Ishikawa (cell line): ENCODE measurements at regions not wholly inside any gene's neighbourhood (a gene's known extent, or its start where the extent isn't known, plus 50 kb on each side); places are given as distances from the start of the nearest gene placed in this dataset.

Source experiments
- CEBPB ChIP-seq: IDR thresholded peaks from 2 replicates; pipeline ENCODE4 v1.6.1; 2012
- CREB1 ChIP-seq: IDR thresholded peaks from 2 replicates; pipeline ENCODE4 v1.6.1; 2012; ENCODE audit warnings: low read depth
- EGR1 ChIP-seq: IDR thresholded peaks from 2 replicates; pipeline ENCODE4 v1.6.1; 2012
- EP300 ChIP-seq: IDR thresholded peaks from 2 replicates; pipeline ENCODE4 v1.6.1; 2012; ENCODE audit warnings: borderline replicate concordance
- FOXM1 ChIP-seq: IDR thresholded peaks from 2 replicates; pipeline ENCODE4 v1.6.1; 2012; ENCODE audit warnings: low read depth, borderline replicate concordance
- NFIC ChIP-seq: IDR thresholded peaks from 2 replicates; pipeline ENCODE4 v1.6.1; 2012
- RAD21 ChIP-seq: IDR thresholded peaks from 2 replicates; pipeline ENCODE4 v1.6.1; 2012; ENCODE audit warnings: low read depth
- TAF1 ChIP-seq: IDR thresholded peaks from 2 replicates; pipeline ENCODE4 v1.6.1; 2012; ENCODE audit warnings: low read depth, mild to moderate bottlenecking
- TCF12 ChIP-seq: IDR thresholded peaks from 2 replicates; pipeline ENCODE4 v1.6.1; 2012; ENCODE audit warnings: low read depth
- TEAD4 ChIP-seq: IDR thresholded peaks from 2 replicates; pipeline ENCODE4 v1.6.1; 2012
- YY1 ChIP-seq: IDR thresholded peaks from 2 replicates; pipeline ENCODE4 v1.6.1; 2012; ENCODE audit warnings: low read depth
- ZBTB7A ChIP-seq: IDR thresholded peaks from 2 replicates; pipeline ENCODE4 v1.6.1; 2012; ENCODE audit warnings: low read depth
- TF ChIP-seq, protein P1 (sequence below): IDR thresholded peaks from 2 replicates; pipeline ENCODE4 v1.6.1; 2012; ENCODE audit warnings: low read depth, mild to moderate bottlenecking
- TF ChIP-seq, protein P2 (sequence below): IDR thresholded peaks from 2 replicates; pipeline ENCODE4 v1.6.1; 2012
- TF ChIP-seq, protein P3 (sequence below): IDR thresholded peaks from 2 replicates; pipeline ENCODE4 v1.6.1; 2012

DNA sequence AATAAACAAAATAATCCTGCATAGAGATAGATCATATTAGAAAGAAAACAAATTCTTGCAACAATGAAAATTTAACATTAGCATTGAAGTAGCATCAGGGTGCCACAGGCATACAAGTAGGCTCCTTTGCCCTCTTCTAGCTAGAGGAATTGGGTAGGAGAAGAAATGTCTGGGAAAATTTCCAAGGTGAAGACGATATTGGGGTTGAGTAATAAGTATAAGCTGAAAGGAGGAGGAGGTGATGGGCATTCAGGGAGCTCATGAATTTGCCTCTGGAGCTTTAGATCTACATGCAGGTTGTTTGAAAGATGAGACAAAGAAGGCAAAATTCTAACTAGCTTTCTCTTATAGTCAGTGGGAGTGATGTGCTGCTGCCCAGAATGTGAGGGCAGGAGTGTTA, 504.9 kb downstream of the CCDC85A start:
- TF ChIP-seq, protein P1, sequence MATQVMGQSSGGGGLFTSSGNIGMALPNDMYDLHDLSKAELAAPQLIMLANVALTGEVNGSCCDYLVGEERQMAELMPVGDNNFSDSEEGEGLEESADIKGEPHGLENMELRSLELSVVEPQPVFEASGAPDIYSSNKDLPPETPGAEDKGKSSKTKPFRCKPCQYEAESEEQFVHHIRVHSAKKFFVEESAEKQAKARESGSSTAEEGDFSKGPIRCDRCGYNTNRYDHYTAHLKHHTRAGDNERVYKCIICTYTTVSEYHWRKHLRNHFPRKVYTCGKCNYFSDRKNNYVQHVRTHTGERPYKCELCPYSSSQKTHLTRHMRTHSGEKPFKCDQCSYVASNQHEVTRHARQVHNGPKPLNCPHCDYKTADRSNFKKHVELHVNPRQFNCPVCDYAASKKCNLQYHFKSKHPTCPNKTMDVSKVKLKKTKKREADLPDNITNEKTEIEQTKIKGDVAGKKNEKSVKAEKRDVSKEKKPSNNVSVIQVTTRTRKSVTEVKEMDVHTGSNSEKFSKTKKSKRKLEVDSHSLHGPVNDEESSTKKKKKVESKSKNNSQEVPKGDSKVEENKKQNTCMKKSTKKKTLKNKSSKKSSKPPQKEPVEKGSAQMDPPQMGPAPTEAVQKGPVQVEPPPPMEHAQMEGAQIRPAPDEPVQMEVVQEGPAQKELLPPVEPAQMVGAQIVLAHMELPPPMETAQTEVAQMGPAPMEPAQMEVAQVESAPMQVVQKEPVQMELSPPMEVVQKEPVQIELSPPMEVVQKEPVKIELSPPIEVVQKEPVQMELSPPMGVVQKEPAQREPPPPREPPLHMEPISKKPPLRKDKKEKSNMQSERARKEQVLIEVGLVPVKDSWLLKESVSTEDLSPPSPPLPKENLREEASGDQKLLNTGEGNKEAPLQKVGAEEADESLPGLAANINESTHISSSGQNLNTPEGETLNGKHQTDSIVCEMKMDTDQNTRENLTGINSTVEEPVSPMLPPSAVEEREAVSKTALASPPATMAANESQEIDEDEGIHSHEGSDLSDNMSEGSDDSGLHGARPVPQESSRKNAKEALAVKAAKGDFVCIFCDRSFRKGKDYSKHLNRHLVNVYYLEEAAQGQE: no peak
- TF ChIP-seq TCF12 (no peak), YY1 (no peak), CEBPB (no peak), CREB1 (no peak), TEAD4 (no peak), NFIC (no peak), FOXM1 (no peak), ZBTB7A (no peak), TAF1 (no peak), RAD21 (no peak), EGR1 (no peak), EP300 (no peak)
- TF ChIP-seq, protein P2, sequence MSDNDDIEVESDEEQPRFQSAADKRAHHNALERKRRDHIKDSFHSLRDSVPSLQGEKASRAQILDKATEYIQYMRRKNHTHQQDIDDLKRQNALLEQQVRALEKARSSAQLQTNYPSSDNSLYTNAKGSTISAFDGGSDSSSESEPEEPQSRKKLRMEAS: no peak
- TF ChIP-seq, protein P3, sequence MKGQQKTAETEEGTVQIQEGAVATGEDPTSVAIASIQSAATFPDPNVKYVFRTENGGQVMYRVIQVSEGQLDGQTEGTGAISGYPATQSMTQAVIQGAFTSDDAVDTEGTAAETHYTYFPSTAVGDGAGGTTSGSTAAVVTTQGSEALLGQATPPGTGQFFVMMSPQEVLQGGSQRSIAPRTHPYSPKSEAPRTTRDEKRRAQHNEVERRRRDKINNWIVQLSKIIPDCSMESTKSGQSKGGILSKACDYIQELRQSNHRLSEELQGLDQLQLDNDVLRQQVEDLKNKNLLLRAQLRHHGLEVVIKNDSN: no peak

DNA sequence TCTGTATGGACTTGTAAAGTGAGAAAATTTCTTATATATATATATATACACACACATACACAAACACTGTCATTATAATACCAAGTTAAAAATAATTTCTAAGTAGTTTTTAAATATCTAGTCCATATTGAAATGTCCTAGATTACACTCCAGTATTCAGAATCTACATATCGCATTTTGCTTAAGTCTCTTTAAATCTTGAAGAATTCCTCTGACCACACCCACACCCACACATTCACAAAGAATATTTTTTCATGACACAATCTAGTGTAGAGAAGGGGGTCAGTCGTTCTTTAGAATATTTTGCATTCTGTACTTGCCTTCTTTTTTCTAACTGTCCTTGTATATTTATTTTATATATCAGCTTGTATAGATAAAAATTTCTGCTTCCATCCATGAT, 509.7 kb downstream of the CCDC85A start:
- TF ChIP-seq TEAD4 (no peak), ZBTB7A (no peak), EGR1 (no peak), FOXM1 (no peak), NFIC (no peak), YY1 (no peak), CEBPB (no peak), TCF12 (no peak), RAD21 (no peak), CREB1 (no peak), TAF1 (no peak)
- TF ChIP-seq, protein P1: no peak
- TF ChIP-seq, protein P2: no peak

DNA sequence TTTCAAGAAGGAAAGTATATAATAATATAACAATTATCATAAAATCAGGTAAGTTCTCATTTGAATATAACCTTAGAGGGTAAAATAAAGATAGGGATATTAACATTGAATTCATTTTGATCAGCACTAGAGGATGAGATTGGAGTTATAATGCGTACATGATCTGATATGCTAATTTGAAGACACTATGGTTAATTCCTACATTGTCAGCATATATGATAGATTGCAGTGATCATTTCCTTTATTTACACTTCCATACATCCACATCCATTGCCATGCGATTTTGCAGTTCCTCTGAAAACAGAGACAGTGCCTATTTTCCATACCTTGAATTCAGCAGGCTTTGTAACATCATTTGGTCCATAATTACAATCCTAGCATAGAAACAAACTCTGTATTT, 519.2 kb downstream of the CCDC85A start:
- no peak for TF ChIP-seq RAD21
- no peak for TF ChIP-seq ZBTB7A
- TF ChIP-seq TEAD4: no peak
- no peak for TF ChIP-seq EGR1
- TF ChIP-seq EP300: no peak
- TF ChIP-seq, protein P2: no peak
- no peak for TF ChIP-seq CEBPB
- TF ChIP-seq CREB1: no peak
- TF ChIP-seq TCF12: no peak
- TF ChIP-seq, protein P3: no peak
- TF ChIP-seq NFIC: no peak
- no peak for TF ChIP-seq YY1
- TF ChIP-seq TAF1: no peak
- TF ChIP-seq, protein P1: no peak

DNA sequence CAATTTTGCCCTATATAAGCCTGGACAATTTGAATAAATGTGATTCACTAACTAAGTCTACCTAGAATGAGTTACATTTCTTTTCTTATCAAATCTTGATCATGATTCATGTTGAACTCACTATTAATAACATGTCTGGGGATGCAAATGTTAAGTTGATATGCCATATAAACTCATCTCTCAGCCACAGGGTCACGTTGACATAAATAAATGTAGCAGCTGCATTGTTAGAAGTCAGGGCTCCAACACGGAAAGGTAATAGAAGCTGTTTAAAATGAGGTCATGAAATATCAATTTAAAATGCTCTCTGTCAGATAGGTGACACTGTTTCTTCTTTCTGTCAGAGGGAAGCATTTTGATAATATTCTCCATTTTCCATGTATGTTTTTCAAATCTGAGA, 521.9 kb downstream of the CCDC85A start:
- TF ChIP-seq EGR1: no peak
- no peak for TF ChIP-seq CREB1
- TF ChIP-seq NFIC: no peak

DNA sequence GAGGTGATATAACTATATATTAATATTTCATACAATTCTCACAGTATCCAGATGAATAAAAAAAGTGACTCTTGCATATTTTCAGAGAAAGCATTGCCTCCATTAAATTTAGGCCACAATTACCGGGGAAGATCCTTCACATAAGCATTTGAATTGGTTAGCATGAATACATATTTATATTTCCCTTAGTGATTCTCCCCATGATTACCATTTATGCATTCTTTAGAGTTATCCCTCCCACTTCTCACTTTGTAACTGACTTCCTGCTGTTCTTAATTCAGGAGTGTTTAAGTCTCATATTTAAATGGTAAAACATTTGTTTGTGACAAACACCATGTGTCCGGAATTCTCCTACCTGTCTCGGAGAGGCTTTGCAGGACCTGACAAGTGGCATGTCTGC, 523.4 kb downstream of the CCDC85A start:
- TF ChIP-seq NFIC: no peak
- TF ChIP-seq EGR1: no peak
- TF ChIP-seq TCF12: no peak
- TF ChIP-seq, protein P2: no peak
- no peak for TF ChIP-seq CREB1
- TF ChIP-seq RAD21: no peak
- no peak for TF ChIP-seq YY1
- no peak for TF ChIP-seq ZBTB7A
- TF ChIP-seq TAF1: no peak
- TF ChIP-seq, protein P1: no peak
